SK-N-SH treated with all-trans-retinoic acid at 6 μM for 48 hours (cell line): ENCODE measurements at regions not wholly inside any gene's neighbourhood (a gene's known extent, or its start where the extent isn't known, plus 50 kb on each side); places are given as distances from the start of the nearest gene placed in this dataset.

Source experiments
- ARNTL ChIP-seq: fragments of 450-650 bp; formaldehyde crosslinking; IDR thresholded peaks from 2 replicates; pipeline ENCODE4 v1.5.0; 2020; ENCODE audit warnings: low read depth, mild to moderate bottlenecking, moderate library complexity, borderline replicate concordance
- ESRRG ChIP-seq: fragments of 250-450 bp; sonication (Bioruptor Pico); IDR thresholded peaks from 2 replicates; pipeline ENCODE4 v1.6.1; 2021; ENCODE audit warnings: mild to moderate bottlenecking
- GLIS3 ChIP-seq: fragments of 250-450 bp; sonication (Bioruptor Pico); IDR thresholded peaks from 2 replicates; pipeline ENCODE4 v1.5.0; 2020; ENCODE audit warnings: mild to moderate bottlenecking, moderate library complexity
- OSR1 ChIP-seq: fragments of 250-450 bp; sonication (Bioruptor Pico); IDR thresholded peaks from 2 replicates; pipeline ENCODE4 v1.8.0; 2022; ENCODE audit warnings: moderate library complexity, mild to moderate bottlenecking, inconsistent platforms
- RARB ChIP-seq: fragments of 250-450 bp; sonication (Bioruptor Pico); IDR thresholded peaks from 2 replicates; pipeline ENCODE4 v1.8.0; 2021; ENCODE audit warnings: mild to moderate bottlenecking, moderate library complexity
- ZC3H10 ChIP-seq: fragments of 250-450 bp; sonication (Bioruptor Pico); IDR thresholded peaks from 2 replicates; pipeline ENCODE4 v1.5.1; 2021; ENCODE audit warnings: mild to moderate bottlenecking, moderate library complexity
- ZFP3 ChIP-seq: fragments of 250-450 bp; sonication (Bioruptor Pico); IDR thresholded peaks from 2 replicates; pipeline ENCODE4 v1.5.0; 2020; ENCODE audit warnings: mild to moderate bottlenecking, moderate library complexity
- ZFP30 ChIP-seq: fragments of 450-650 bp; formaldehyde crosslinking; IDR thresholded peaks from 2 replicates; pipeline ENCODE4 v1.5.0; 2022; ENCODE audit warnings: mild to moderate bottlenecking, moderate library complexity
- ZNF8 ChIP-seq: fragments of 450-650 bp; formaldehyde crosslinking; IDR thresholded peaks from 2 replicates; pipeline ENCODE4 v1.5.0; 2020; ENCODE audit warnings: mild to moderate bottlenecking, moderate library complexity
- TF ChIP-seq, protein P1 (sequence below): fragments of 250-450 bp; sonication (Bioruptor Pico); IDR thresholded peaks from 2 replicates; pipeline ENCODE4 v1.8.0; 2020; ENCODE audit warnings: mild to moderate bottlenecking, moderate library complexity, borderline replicate concordance
- TF ChIP-seq, protein P2 (sequence below): fragments of 250-450 bp; sonication (Bioruptor Pico); IDR thresholded peaks from 2 replicates; pipeline ENCODE4 v1.8.0; 2021; ENCODE audit warnings: low read depth, mild to moderate bottlenecking, moderate library complexity, borderline replicate concordance
- TF ChIP-seq, protein P3 (sequence below): fragments of 250-450 bp; sonication (Bioruptor Pico); IDR thresholded peaks from 2 replicates; pipeline ENCODE4 v1.5.1; 2020; ENCODE audit warnings: low read depth, mild to moderate bottlenecking, moderate library complexity
- TF ChIP-seq, protein P4 (sequence below): fragments of 250-450 bp; sonication (Bioruptor Pico); IDR thresholded peaks from 2 replicates; pipeline ENCODE4 v1.5.0; 2020; ENCODE audit warnings: mild to moderate bottlenecking, moderate library complexity

DNA sequence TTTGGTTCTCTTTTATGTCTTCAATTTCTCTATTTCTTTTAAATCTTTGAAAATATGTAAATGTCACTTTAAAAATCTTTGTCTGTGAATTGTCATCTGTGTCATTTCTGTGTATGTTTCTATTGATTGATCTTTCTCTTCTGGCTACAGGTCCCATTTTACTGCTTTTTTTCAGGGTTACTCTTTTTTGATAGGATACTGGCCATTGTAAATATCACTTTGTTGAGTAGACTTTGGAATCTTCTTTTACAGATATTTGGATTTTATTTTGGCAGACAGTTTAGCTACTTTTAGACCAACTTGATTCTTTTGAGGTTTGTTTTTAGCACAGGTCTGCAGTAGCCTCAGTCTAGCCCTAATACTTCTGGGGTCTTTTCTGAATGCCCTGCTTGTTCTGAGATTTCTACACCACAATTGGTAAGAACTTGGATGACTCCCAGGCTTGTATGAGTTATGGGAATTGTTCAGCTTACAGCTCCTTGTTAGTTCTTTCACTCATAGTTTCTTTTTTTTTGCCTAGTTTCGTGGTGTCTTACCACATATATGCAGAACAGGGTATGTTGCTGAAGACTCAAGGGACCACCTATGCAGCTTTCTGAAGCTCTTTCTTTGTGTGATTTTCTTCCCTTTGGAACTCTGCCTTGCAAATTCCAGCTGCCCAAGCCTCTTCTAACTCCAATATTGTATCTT, 122.2 kb downstream of the QPCT start:
- TF ChIP-seq ESRRG (CRISPR knock-in tag) = no peak
- TF ChIP-seq RARB = no peak
- TF ChIP-seq OSR1 (CRISPR knock-in tag) = no peak
- TF ChIP-seq, protein P1, sequence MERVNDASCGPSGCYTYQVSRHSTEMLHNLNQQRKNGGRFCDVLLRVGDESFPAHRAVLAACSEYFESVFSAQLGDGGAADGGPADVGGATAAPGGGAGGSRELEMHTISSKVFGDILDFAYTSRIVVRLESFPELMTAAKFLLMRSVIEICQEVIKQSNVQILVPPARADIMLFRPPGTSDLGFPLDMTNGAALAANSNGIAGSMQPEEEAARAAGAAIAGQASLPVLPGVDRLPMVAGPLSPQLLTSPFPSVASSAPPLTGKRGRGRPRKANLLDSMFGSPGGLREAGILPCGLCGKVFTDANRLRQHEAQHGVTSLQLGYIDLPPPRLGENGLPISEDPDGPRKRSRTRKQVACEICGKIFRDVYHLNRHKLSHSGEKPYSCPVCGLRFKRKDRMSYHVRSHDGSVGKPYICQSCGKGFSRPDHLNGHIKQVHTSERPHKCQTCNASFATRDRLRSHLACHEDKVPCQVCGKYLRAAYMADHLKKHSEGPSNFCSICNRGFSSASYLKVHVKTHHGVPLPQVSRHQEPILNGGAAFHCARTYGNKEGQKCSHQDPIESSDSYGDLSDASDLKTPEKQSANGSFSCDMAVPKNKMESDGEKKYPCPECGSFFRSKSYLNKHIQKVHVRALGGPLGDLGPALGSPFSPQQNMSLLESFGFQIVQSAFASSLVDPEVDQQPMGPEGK = no peak
- TF ChIP-seq ZFP3 = no peak
- no peak for TF ChIP-seq ZNF8 (CRISPR knock-in tag)
- no peak for TF ChIP-seq ARNTL
- TF ChIP-seq, protein P2, sequence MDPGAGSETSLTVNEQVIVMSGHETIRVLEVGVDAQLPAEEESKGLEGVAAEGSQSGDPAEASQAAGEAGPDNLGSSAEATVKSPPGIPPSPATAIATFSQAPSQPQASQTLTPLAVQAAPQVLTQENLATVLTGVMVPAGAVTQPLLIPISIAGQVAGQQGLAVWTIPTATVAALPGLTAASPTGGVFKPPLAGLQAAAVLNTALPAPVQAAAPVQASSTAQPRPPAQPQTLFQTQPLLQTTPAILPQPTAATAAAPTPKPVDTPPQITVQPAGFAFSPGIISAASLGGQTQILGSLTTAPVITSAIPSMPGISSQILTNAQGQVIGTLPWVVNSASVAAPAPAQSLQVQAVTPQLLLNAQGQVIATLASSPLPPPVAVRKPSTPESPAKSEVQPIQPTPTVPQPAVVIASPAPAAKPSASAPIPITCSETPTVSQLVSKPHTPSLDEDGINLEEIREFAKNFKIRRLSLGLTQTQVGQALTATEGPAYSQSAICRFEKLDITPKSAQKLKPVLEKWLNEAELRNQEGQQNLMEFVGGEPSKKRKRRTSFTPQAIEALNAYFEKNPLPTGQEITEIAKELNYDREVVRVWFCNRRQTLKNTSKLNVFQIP (CRISPR knock-in tag) = no peak
- no peak for TF ChIP-seq ZC3H10 (CRISPR knock-in tag)
- TF ChIP-seq, protein P3, sequence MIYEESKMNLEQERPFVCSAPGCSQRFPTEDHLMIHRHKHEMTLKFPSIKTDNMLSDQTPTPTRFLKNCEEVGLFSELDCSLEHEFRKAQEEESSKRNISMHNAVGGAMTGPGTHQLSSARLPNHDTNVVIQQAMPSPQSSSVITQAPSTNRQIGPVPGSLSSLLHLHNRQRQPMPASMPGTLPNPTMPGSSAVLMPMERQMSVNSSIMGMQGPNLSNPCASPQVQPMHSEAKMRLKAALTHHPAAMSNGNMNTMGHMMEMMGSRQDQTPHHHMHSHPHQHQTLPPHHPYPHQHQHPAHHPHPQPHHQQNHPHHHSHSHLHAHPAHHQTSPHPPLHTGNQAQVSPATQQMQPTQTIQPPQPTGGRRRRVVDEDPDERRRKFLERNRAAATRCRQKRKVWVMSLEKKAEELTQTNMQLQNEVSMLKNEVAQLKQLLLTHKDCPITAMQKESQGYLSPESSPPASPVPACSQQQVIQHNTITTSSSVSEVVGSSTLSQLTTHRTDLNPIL = no peak
- no peak for TF ChIP-seq GLIS3 (CRISPR knock-in tag)
- TF ChIP-seq, protein P4, sequence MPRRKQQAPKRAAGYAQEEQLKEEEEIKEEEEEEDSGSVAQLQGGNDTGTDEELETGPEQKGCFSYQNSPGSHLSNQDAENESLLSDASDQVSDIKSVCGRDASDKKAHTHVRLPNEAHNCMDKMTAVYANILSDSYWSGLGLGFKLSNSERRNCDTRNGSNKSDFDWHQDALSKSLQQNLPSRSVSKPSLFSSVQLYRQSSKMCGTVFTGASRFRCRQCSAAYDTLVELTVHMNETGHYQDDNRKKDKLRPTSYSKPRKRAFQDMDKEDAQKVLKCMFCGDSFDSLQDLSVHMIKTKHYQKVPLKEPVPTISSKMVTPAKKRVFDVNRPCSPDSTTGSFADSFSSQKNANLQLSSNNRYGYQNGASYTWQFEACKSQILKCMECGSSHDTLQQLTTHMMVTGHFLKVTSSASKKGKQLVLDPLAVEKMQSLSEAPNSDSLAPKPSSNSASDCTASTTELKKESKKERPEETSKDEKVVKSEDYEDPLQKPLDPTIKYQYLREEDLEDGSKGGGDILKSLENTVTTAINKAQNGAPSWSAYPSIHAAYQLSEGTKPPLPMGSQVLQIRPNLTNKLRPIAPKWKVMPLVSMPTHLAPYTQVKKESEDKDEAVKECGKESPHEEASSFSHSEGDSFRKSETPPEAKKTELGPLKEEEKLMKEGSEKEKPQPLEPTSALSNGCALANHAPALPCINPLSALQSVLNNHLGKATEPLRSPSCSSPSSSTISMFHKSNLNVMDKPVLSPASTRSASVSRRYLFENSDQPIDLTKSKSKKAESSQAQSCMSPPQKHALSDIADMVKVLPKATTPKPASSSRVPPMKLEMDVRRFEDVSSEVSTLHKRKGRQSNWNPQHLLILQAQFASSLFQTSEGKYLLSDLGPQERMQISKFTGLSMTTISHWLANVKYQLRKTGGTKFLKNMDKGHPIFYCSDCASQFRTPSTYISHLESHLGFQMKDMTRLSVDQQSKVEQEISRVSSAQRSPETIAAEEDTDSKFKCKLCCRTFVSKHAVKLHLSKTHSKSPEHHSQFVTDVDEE (CRISPR knock-in tag) = no peak
- no peak for TF ChIP-seq ZFP30
